SH-SY5Y (cell line): ENCODE measurements at regions not wholly inside any gene's neighbourhood (a gene's known extent, or its start where the extent isn't known, plus 50 kb on each side); places are given as distances from the start of the nearest gene placed in this dataset.

Experiments used
- GATA2 ChIP-seq: IDR thresholded peaks from 2 replicates; pipeline ENCODE4 v1.6.1; 2011; ENCODE audit warnings: mild to moderate bottlenecking, low read depth, low read length
- GATA3 ChIP-seq: IDR thresholded peaks from 2 replicates; pipeline ENCODE4 v1.6.1; 2011; ENCODE audit warnings: low read depth, mild to moderate bottlenecking, low read length, moderate library complexity

DNA sequence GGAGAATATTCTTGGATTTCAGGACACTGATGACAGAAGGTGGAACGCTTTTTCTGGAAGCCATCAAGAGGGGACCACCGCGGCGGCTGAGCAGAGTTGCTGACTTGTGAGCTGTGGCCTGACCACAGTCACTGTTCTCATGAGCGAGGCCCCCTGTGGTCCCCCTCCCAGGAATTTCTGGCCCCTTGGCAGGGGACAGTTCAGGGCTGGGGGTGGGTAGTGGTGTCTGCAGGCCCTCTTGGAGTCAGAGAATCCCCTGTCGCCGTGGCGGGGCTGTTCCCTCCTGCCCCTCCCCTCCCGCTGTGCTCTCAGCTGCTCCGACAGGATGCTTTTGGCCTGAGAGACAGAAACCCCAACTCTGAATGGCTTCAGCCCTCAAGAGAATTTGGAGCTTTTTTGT lies 292.0 kb downstream of the SEC14L1 start:
- TF ChIP-seq GATA2 (no peak), GATA3 (no peak)
